GM12878 (cell line): ENCODE measurements at regions not wholly inside any gene's neighbourhood (a gene's known extent, or its start where the extent isn't known, plus 50 kb on each side); places are given as distances from the start of the nearest gene placed in this dataset.
A peak's percentile ranks its signal among the peaks of the same experiment; 100 is the strongest.

Source experiments
- BCL3 ChIP-seq: IDR thresholded peaks from 2 replicates; pipeline ENCODE4 v1.6.1; 2011; ENCODE audit warnings: borderline replicate concordance, low read depth, mild to moderate bottlenecking, moderate library complexity, low read length; ENCODE audit not compliant: insufficient read depth, poor library complexity, severe bottlenecking
- BCLAF1 ChIP-seq: fragments of 450-650 bp; IDR thresholded peaks from 2 replicates; pipeline ENCODE4 v1.6.1; 2017; ENCODE audit warnings: antibody characterized with exemption, mild to moderate bottlenecking, moderate library complexity
- CBFB ChIP-seq: IDR thresholded peaks from 2 replicates; pipeline ENCODE4 v1.6.1; 2016; ENCODE audit warnings: antibody characterized with exemption, low read depth
- CTCF ChIP-seq, 3 experiments: IDR thresholded peaks in 2 of 3; conservative IDR thresholded peaks in 1 of 3; 2 replicates each; pipeline ENCODE4 v1.5.1; 2011; ENCODE audit warnings: low read depth in 3 of 3, low read length in 3 of 3, mild to moderate bottlenecking in 3 of 3, control low read depth in 2 of 3, moderate library complexity in 2 of 3, inconsistent platforms in 1 of 3, mixed read lengths in 1 of 3; ENCODE audit not compliant: control insufficient read depth in 2 of 3, insufficient read depth in 1 of 3; ENCODE audit errors: extremely low read depth in 1 of 3
- E4F1 ChIP-seq: fragments of 450-650 bp; IDR thresholded peaks from 2 replicates; pipeline ENCODE4 v1.6.1; 2018; ENCODE audit warnings: borderline replicate concordance, mild to moderate bottlenecking; ENCODE audit not compliant: partially characterized antibody
- HDGF ChIP-seq: fragments of 450-650 bp; IDR thresholded peaks from 2 replicates; pipeline ENCODE4 v1.6.1; 2016; ENCODE audit warnings: antibody characterized with exemption
- IKZF1 ChIP-seq: fragments of 450-650 bp; conservative IDR thresholded peaks from 2 replicates; pipeline ENCODE4 v1.6.1; 2017; ENCODE audit warnings: antibody characterized with exemption, mild to moderate bottlenecking
- IKZF2 ChIP-seq, 2 experiments: fragments of 450-650 bp; IDR thresholded peaks; 2 replicates each; pipeline ENCODE4 v1.6.1; 2017; ENCODE audit warnings: mild to moderate bottlenecking in 2 of 2, moderate library complexity in 2 of 2
- JUNB ChIP-seq: IDR thresholded peaks from 2 replicates; pipeline ENCODE4 v1.6.1; 2016; ENCODE audit warnings: antibody characterized with exemption, mild to moderate bottlenecking
- KAT2A ChIP-seq: conservative IDR thresholded peaks from 2 replicates; pipeline ENCODE4 v1.6.1; 2011; ENCODE audit warnings: low read depth, low read length; ENCODE audit not compliant: control insufficient read depth
- NFIC ChIP-seq: IDR thresholded peaks from 2 replicates; pipeline ENCODE4 v1.6.1; 2012; ENCODE audit warnings: low read depth, mild to moderate bottlenecking, inconsistent platforms, low read length, moderate library complexity
- PAX5 ChIP-seq: IDR thresholded peaks from 2 replicates; pipeline ENCODE4 v1.6.1; 2011; ENCODE audit warnings: low read depth, low read length, borderline replicate concordance
- RELA ChIP-seq: fragments of 450-650 bp; IDR thresholded peaks from 2 replicates; pipeline ENCODE4 v1.8.0; 2014; ENCODE audit warnings: borderline replicate concordance; ENCODE audit not compliant: partially characterized antibody
- RFX5 ChIP-seq: IDR thresholded peaks from 2 replicates; pipeline ENCODE4 v1.6.1; 2011; ENCODE audit warnings: low read depth, low read length, improper control_type of control experiment
- SRF ChIP-seq, 2 experiments: IDR thresholded peaks; 2 replicates each; pipeline ENCODE4 v1.6.1; 2011; ENCODE audit warnings: low read depth in 2 of 2, low read length in 2 of 2, mild to moderate bottlenecking in 1 of 2, moderate library complexity in 1 of 2
- TBL1XR1 ChIP-seq: IDR thresholded peaks from 2 replicates; pipeline ENCODE4 v1.6.1; 2012; ENCODE audit warnings: low read depth, low read length, improper control_type of control experiment
- ZBED1 ChIP-seq: IDR thresholded peaks from 2 replicates; pipeline ENCODE4 v1.6.1; 2016; ENCODE audit warnings: borderline replicate concordance

- no peak for TF ChIP-seq BCL3
- TF ChIP-seq TBL1XR1, result 0 out of 2 replicates have a peak, but pooled peaks have one; percentile 31
- TF ChIP-seq NFIC, result peak; percentile 75
- no peak for TF ChIP-seq RELA
- TF ChIP-seq KAT2A, result no peak
- 0 out of 2 replicates have a peak, but pooled peaks have one; percentile 16 for TF ChIP-seq JUNB
- TF ChIP-seq IKZF1, result no peak
- no peak for TF ChIP-seq RFX5
- TF ChIP-seq ZBED1, result peak; percentile 67; the same call in 1 of the 2 replicates
- TF ChIP-seq CBFB, result no peak
- TF ChIP-seq PAX5, result no peak
- no peak for TF ChIP-seq HDGF
- no peak for TF ChIP-seq IKZF2 (IDR thresholded peaks at IDR 0.05)
- TF ChIP-seq CTCF (IDR thresholded peaks at IDR 0.05 in 2 of 3, conservative IDR thresholded peaks at IDR 0.05 in 1 of 3; ENCODE audit: control insufficient read depth in 2 of 3, extremely low read depth in 1 of 3, insufficient read depth in 1 of 3, low read depth in 3 of 3, low read length in 3 of 3), result no peak
- TF ChIP-seq E4F1, result no peak
- TF ChIP-seq BCLAF1, result no peak
- no peak for TF ChIP-seq SRF (IDR thresholded peaks at IDR 0.05; ENCODE audit: low read depth in 2 of 2, low read length in 2 of 2)
Measured at GRCh38 chr2:188078534-188078933, 213.1 kb upstream of the GULP1 start (continued).
